ENCODE measurements at regions not wholly inside any gene's neighbourhood (a gene's known extent, or its start where the extent isn't known, plus 50 kb on each side); places are given as distances from the start of the nearest gene placed in this dataset.

DNA sequence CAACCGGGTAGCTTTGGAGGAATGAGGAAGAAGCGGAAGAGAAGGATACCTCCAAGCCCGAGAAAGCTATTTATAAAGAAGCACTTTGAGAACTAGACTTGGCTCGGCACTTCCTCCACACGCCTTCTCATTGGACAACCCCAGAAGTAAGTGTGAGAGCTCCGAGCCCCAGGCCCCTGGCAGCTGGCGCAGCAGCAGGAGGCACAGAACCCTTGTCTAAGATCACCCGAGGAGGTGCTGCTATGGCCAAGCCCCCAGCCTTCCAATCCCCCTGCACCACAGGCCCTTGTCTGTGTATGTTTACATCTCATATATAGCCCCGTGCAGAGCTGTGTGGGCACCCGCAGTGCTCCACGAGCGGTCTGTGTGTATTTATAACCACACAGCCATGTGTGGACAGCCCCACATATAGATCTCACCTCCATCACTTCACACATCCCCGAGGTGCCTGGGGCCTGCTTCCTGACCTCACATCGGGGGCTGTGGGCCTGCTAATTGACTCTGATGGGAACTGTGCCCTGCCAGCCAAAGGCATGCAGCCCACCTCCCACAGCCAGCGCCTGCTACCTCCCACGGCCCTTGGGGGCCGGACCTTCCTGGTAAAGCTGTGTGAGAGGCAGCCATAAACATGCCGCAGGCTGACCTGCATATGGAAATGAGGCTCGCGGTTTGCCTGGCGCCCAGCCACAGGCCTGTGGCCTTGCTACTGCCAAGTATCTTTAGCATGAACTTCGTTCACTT is 96.1 kb downstream of the C17orf67 start:
- intact Hi-C loops (cut with micrococcal nuclease), result no loop called here

DNA sequence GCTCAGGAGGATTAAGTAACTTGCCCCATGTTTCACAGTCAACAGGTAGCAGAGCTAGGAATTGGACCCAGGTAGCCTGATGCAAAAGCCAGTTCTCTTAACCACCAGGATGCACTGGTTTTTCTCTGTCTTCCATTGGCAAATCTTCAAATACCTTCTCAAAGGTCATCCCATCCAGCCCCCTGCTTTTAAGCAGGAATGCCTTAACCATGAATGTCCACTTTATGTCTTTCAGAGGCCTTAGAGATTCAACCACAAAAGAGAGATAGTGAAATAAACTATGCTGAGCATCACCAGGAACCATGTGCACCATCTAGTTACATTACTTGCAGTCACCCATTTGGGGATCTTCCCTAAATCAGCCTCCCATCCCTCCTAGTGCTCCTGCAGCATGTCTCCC is 94.3 kb downstream of the C17orf67 start:
- intact Hi-C loops (cut with micrococcal nuclease), result no loop called here

DNA sequence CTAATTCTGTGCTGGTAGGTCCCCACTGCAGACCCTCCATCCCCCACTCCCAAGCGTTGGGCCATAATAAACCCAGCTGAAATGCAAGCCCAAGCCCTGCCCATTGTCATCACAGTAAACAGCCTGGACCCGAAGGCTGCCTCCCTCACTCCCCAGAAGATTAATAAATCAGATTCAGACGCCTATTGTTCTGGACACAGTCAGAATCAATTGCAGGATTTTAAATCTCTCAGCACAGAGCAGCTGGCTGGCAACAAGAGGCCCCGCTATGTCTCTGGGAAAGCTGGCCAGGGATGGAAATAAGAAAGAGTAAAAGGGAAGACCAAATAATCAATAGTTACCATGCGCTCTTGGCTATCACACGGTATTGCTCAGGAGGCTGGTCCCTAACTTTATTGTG is 93.9 kb downstream of the C17orf67 start:
- intact Hi-C loops (cut with micrococcal nuclease), result no loop called here

DNA sequence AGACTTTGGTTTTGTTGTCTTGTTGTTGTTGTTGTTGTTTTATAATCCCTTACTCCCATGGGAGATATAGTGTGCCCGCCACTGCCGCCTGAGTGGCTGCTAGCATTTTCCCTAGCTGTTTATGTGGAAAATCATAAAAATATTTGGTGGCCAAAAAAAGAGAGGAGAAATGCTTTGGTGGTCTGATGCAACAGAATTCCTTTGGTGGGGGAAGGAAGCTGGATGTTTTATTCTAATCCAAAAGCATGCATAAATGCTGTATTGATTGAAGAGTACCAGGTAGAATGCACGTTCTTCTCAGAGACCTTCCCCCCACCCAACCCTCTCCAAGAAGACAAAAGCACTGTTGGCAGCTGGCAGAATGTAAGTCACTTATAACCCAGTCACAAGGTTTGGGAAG is 93.2 kb downstream of the C17orf67 start:
- intact Hi-C loops (cut with micrococcal nuclease), result no loop called here

Data from T-helper 2 cell treated with Interferon-gamma antibody and Interleukin-4, amounts not matched to agents 100 ng/mL and 5 ng/mL, for 36 hours (primary cell).